Stomach (tissue), 4 donors: ENCODE measurements at regions not wholly inside any gene's neighbourhood (a gene's known extent, or its start where the extent isn't known, plus 50 kb on each side); places are given as distances from the start of the nearest gene placed in this dataset.
"Not testable (repeated sequence)": the region's sequence is repeated elsewhere in the genome, so short reads cannot be mapped to it uniquely, and the experiment has no call there.

Source experiments
- CTCF ChIP-seq, 7 experiments: fragments of 450-650 bp in 4 of 7; fragments of 200-600 bp in 3 of 7; sonication (generic) in 3 of 7; IDR thresholded peaks; one replicate each; pipeline ENCODE4 v1.5.1; 2016 to 2019; ENCODE audit warnings: antibody characterized with exemption in 7 of 7, control low read depth in 2 of 7, mild to moderate bottlenecking in 1 of 7
- EP300 ChIP-seq: sonication (generic); formaldehyde crosslinking; IDR thresholded peaks from one replicate; pipeline ENCODE4 v1.6.1; 2017; ENCODE audit warnings: antibody characterized with exemption
- POLR2AphosphoS5 ChIP-seq, 3 donors: sonication (generic); formaldehyde crosslinking; IDR thresholded peaks; one replicate each; pipeline ENCODE4 v1.6.1; 2016; ENCODE audit warnings: antibody characterized with exemption in 3 of 3

GRCh38 chr16:32187918-32188669 lies 65.0 kb upstream of the TP53TG3D start:
- not testable (repeated sequence) for TF ChIP-seq POLR2AphosphoS5 (IDR thresholded peaks at IDR 0.05); EP300; CTCF (IDR thresholded peaks at IDR 0.05)
